Colonic mucosa (tissue), 4 donors: ENCODE measurements at regions not wholly inside any gene's neighbourhood (a gene's known extent, or its start where the extent isn't known, plus 50 kb on each side); places are given as distances from the start of the nearest gene placed in this dataset.

ENCODE experiments used
- DNase-seq: peaks from one replicate; pipeline ENCODE4 v3.0.0-alpha.2; 2020
- H3K27ac ChIP-seq: fragments of 200-600 bp; one replicate; pipeline ENCODE4 v1.8.0; 2021
- H3K27me3 ChIP-seq: fragments of 200-600 bp; one replicate; pipeline ENCODE4 v1.8.0; 2021
- H3K36me3 ChIP-seq: fragments of 200-600 bp; one replicate; pipeline ENCODE4 v1.8.0; 2021
- H3K4me1 ChIP-seq: fragments of 200-600 bp; one replicate; pipeline ENCODE4 v1.8.0; 2021; ENCODE audit warnings: mild to moderate bottlenecking
- H3K4me3 ChIP-seq: fragments of 200-600 bp; one replicate; pipeline ENCODE4 v1.8.0; 2021
- H3K9ac ChIP-seq, 2 donors: one replicate each; pipeline ENCODE4 v1.7.0; 2013; ENCODE audit warnings: control low read depth in 2 of 2, low read depth in 2 of 2, low read length in 2 of 2
- H3K9me3 ChIP-seq: fragments of 200-600 bp; one replicate; pipeline ENCODE4 v1.8.0; 2021
- intact Hi-C: fragments of 100-400 bp; cut with DNase I; formaldehyde crosslinking; loops from one replicate; pipeline ENCODE4 v1.14.1; 2022
- TF ChIP-seq, protein P1 (sequence below): fragments of 200-600 bp; IDR thresholded peaks from one replicate; pipeline ENCODE4 v1.8.0; 2022; ENCODE audit warnings: antibody characterized with exemption, mild to moderate bottlenecking
- donor health status: healthy.
- donor health status: DM: no; HTN: no; CAD: no.
- donor health status: DM: no; HTN: no; CAD: no.

DNA sequence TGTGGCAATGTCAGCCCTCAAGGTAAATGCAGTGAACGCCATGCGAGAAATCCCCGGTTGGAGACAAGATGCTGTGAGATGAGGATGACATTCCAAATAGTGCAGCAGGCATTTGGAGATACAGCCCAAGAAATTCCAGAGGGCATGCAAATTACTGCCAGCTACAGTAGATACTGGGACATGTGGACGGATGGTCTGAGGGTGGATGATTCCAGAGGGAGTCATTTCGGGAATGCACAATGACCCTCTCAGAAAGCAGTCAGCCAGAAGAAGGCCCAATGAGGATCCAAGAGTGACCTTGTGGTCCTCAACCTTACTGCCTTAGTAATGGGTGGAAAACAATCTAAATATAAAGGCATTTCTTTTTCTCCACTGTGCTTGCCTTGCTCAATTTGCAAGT is 111.3 kb downstream of the HNRNPLL start:
- TF ChIP-seq, protein P1, sequence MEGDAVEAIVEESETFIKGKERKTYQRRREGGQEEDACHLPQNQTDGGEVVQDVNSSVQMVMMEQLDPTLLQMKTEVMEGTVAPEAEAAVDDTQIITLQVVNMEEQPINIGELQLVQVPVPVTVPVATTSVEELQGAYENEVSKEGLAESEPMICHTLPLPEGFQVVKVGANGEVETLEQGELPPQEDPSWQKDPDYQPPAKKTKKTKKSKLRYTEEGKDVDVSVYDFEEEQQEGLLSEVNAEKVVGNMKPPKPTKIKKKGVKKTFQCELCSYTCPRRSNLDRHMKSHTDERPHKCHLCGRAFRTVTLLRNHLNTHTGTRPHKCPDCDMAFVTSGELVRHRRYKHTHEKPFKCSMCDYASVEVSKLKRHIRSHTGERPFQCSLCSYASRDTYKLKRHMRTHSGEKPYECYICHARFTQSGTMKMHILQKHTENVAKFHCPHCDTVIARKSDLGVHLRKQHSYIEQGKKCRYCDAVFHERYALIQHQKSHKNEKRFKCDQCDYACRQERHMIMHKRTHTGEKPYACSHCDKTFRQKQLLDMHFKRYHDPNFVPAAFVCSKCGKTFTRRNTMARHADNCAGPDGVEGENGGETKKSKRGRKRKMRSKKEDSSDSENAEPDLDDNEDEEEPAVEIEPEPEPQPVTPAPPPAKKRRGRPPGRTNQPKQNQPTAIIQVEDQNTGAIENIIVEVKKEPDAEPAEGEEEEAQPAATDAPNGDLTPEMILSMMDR: no peak

DNA sequence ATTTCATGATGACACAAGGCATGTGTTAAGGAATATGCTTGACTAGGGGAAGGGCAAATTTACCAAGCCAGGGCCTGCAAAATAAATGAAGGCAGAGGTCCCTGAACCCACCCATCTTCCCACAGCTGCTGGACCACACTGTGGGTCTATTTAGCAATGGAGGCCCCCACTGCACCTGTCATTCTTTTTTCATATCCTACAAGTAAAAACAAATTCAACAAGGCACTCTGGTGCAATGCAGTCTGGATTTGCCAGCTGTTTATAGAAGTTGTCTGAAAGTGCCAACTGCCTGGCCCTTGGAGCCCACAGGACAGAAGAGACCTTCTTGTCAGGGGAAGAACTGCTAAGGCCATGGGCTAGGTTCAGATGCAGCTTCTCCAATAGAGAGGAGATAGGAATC is 112.8 kb upstream of the ATL2 start:
- Histone ChIP-seq H3K9me3 (no peaks in the 10 kb centered on the region), H3K36me3 (no peaks in the 10 kb centered on the region), H3K27me3 (no peaks in the 10 kb centered on the region), H3K27ac (no peak overlapping the region), H3K4me3 (no peak overlapping the region), H3K4me1 (no peaks in the 10 kb centered on the region), H3K9ac (no peak overlapping the region)
- no peak for DNase-seq
- intact Hi-C loops: no loop called here
- TF ChIP-seq, protein P1: no peak

More for the DNA sequence above, 111.3 kb downstream of the HNRNPLL start:
- intact Hi-C loops: no loop called here
- no peaks in the 10 kb centered on the region for H3K27me3 ChIP-seq
- no peaks in the 10 kb centered on the region for H3K9me3 ChIP-seq
- H3K9ac ChIP-seq: no peak overlapping the region
- no peak for DNase-seq
- no peaks in the 10 kb centered on the region for H3K36me3 ChIP-seq
- no peak overlapping the region for H3K4me3 ChIP-seq
- H3K27ac ChIP-seq: no peak overlapping the region
- no peaks in the 10 kb centered on the region for H3K4me1 ChIP-seq

DNA sequence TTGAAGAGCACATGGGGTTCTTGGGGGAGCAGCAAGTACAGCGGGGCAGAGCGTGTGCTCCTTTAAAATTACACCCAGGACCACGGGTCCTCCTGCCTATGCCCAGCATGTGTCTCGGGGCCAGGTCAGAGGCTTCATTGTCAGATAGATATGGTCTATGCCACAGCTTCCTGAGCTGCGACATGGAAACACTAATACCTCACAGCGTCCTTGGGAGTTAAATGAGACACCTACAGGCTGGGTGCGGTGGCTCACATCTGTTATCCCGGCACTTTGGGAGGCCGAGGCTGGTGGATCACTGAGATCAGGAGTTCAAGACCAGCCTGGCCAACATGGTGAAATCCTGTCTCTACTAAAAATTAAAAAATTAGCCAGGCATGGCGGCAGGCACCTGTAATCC is 110.8 kb upstream of the ATL2 start:
- no peak for DNase-seq
- TF ChIP-seq, protein P1: no peak
- H3K4me3 ChIP-seq: no peak overlapping the region
- intact Hi-C loops: no loop called here
- no peaks in the 10 kb centered on the region for H3K27me3 ChIP-seq
- no peaks in the 10 kb centered on the region for H3K9me3 ChIP-seq
- no peak overlapping the region for H3K27ac ChIP-seq
- no peaks in the 10 kb centered on the region for H3K36me3 ChIP-seq
- H3K9ac ChIP-seq: no peak overlapping the region
- no peaks in the 10 kb centered on the region for H3K4me1 ChIP-seq

DNA sequence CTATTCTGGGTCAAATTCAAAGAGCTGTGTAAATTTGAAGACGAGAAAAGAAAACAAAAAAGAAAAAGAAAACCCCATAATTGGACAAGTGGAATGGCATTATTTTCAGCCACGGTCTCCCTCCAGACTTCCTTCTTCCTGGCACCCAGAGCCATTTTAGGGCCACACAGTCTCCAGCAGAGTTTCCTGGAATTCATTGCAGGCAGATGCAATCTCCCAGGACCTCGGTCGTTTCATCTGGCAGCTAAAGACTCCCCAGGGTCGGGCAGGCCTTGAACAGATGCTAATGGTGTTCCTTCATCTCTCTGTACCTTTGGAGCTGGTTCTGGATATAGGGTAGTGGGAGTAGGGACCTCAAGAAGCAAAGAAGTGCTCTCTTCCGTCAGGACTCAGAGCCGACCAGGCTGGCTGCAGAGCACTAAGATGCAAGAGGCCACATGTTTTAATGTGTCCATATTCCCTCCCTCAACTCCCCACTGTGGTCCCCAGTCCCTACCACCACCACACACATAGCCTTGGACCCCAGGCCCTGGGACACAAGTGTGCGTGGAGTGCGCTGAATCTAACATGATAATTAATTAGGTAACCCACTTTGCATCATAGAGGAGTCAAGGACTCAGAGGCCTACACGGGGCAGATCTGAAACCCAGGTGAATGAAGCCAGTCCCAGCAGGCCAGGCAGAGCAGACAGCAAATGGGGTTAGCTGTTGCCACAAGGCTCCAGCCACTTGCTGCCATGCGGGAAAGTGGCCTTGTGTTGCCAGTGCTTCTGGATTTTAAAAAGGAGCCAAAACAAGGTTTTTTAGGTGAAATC is 109.3 kb upstream of the ATL2 start:
- TF ChIP-seq, protein P1: no peak
- Histone ChIP-seq H3K9ac (no peak overlapping the region), H3K27me3 (no peaks in the 10 kb centered on the region), H3K4me3 (no peak overlapping the region), H3K9me3 (no peaks in the 10 kb centered on the region), H3K36me3 (no peaks in the 10 kb centered on the region), H3K4me1 (no peaks in the 10 kb centered on the region), H3K27ac (no peak overlapping the region)
- no peak for DNase-seq
- intact Hi-C loops: no loop called here

DNA sequence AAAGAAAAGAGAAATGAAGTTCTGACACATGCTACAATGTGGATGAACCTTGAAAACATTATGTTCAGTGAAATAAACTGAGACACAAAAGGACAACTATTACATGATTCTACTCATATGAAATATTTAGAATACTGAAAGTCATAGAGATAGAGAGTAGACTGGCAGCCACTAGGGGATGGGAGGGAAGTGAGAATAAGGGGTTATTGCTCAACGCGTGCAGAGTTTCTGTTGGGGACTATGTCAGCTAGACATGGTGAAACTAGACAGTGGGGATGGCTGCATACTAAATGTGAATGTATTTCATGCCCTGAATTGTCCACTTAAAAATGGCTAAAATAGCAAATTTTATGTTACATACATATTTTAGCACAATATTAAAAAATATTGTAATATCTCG is 108.7 kb upstream of the ATL2 start:
- H3K27me3 ChIP-seq: no peaks in the 10 kb centered on the region
- no peak for DNase-seq
- TF ChIP-seq, protein P1: no peak
- H3K4me1 ChIP-seq: no peaks in the 10 kb centered on the region
- no peak overlapping the region for H3K4me3 ChIP-seq
- H3K9ac ChIP-seq: no peak overlapping the region
- no peak overlapping the region for H3K27ac ChIP-seq
- H3K36me3 ChIP-seq: no peaks in the 10 kb centered on the region
- intact Hi-C loops: no loop called here
- H3K9me3 ChIP-seq: no peaks in the 10 kb centered on the region
